ENCODE measurements at regions not wholly inside any gene's neighbourhood (a gene's known extent, or its start where the extent isn't known, plus 50 kb on each side); places are given as distances from the start of the nearest gene placed in this dataset.

DNA sequence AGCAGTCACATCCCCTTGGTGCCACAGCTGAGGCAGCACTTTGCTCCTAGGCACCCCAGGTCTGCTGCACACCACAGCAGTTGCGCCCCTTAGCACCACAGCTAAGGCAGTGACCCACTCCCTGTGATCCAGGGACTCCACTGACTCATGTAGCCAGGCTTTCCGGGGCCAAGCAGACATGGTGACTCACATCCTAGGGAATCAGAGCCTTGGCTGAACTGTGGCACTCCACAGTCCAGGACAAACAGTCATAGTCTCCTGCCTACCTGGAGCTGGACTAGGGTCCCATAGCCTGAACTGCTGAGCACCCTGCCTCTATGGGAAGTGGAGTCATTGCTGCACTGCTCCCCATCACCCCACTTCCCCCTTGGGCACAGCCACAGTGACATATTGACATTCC, 338.7 kb downstream of the NPR3 start:
- TF ChIP-seq, protein P1, sequence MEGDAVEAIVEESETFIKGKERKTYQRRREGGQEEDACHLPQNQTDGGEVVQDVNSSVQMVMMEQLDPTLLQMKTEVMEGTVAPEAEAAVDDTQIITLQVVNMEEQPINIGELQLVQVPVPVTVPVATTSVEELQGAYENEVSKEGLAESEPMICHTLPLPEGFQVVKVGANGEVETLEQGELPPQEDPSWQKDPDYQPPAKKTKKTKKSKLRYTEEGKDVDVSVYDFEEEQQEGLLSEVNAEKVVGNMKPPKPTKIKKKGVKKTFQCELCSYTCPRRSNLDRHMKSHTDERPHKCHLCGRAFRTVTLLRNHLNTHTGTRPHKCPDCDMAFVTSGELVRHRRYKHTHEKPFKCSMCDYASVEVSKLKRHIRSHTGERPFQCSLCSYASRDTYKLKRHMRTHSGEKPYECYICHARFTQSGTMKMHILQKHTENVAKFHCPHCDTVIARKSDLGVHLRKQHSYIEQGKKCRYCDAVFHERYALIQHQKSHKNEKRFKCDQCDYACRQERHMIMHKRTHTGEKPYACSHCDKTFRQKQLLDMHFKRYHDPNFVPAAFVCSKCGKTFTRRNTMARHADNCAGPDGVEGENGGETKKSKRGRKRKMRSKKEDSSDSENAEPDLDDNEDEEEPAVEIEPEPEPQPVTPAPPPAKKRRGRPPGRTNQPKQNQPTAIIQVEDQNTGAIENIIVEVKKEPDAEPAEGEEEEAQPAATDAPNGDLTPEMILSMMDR (IDR thresholded peaks at IDR 0.05), result no peak

DNA sequence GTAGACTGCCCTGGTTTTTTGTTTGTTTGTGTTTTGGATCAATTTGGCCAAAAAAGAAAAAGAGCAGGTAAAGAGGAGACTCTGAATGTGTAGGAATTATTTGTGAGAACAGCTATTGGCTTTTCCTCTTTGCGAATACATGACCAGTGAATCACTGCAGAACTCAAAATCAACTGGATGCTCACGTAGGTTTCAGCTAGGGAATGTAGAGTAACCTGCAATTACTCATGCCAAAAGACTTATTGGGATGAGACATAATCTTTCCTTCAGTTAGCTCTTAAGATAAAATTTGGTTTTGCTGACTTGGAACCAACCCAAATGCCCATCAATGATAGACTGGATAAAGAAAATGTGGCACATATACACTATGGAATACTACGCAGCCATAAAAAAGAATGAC, 348.0 kb downstream of the NPR3 start:
- TF ChIP-seq, protein P1 (IDR thresholded peaks at IDR 0.05), result no peak

DNA sequence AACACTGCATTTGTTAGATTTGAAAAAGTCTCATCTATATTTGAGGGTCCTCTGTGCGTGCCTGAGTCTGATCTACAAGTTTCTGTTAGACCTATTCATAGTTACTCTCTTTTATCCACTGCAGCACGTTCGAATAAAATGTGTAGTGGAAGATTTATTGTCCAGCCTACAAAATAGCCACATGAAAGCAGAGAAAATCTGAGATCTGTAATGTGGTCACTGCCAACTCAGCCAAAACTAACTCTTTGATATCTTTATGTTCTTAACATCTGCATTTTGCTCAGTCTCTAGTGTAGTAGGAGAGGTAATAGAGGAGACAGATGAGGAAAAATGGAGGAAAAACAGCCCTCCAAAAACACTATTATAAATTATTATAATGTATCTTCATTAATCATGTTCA, 354.0 kb downstream of the NPR3 start:
- TF ChIP-seq, protein P1 (IDR thresholded peaks at IDR 0.05), result no peak

DNA sequence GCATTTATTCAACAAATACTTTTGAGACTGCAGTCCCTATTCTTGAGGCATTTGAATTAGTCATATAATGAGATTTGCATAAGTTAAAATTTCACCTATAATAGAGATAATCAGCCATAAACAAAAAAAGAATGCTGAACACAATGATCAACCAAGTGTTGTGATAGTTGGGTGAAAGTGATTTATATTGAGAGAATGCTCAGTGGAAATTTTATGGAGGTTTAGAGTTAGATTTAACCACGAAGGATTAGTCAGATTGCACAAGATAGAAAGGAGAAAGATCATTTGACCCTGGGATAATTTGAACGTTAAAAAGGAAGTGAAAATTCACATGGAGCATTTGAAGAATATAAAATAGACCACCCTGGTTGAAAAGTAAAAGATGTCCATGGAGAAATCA, 356.2 kb downstream of the NPR3 start:
- TF ChIP-seq, protein P1 (IDR thresholded peaks at IDR 0.05), result no peak

DNA sequence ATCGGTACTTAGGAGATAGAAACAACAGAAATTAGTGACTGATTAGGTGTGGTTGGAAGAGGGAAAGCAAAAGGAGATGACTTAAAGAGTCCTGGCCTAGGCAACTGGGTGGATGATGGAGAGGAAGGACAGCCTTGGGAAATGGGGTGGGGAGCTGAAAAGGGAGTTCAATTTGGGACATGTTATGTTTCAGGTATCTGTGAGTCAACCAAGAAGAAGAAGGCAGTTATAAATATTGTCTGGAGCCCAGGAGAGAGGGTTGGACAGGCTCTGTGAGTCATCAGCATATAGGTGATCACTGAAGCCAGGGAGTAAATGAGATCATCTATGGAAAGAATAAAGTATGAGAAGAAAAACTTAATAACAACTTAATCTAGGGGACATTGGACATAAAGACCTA, 357.7 kb downstream of the NPR3 start:
- TF ChIP-seq, protein P1 (IDR thresholded peaks at IDR 0.05), result no peak

DNA sequence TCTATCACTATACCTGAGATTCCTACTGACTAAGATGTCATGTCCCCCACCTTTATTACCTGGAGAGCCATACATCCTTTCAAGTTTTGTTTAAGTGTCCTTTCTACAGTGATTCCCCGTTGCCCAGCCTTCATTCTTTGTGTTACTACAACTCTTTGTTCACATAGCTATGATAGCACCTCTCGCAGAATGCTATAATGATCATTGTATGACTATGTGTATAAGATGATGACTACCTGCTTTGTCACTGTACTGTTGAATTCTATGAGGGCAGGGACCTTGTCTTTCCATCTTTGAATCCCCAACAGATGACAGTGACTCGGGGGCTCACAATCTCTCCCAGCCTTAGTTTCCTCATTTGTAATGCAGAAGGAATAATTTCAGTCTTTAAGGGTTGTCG, 361.2 kb downstream of the NPR3 start:
- TF ChIP-seq, protein P1 (IDR thresholded peaks at IDR 0.05), result no peak

DNA sequence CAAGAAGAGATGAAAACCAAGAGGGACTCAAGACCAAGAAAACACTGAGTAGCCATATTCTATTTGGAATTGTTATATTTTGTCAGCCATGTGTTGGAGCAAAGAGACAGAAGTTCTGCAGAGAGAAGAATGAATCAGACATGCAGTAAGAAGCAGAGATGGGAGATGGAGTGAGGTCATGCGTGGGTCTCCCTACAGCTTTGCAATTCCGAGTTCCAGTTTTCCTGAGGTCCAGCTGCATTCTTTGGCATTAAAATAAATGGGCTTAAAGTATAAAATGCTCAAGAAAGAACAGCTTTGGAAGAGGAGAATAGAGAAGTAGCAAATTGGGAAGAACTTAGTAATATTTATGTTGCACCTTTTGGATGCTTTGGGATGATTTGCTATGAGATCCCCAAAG, 361.6 kb downstream of the NPR3 start:
- TF ChIP-seq, protein P1 (IDR thresholded peaks at IDR 0.05), result no peak

DNA sequence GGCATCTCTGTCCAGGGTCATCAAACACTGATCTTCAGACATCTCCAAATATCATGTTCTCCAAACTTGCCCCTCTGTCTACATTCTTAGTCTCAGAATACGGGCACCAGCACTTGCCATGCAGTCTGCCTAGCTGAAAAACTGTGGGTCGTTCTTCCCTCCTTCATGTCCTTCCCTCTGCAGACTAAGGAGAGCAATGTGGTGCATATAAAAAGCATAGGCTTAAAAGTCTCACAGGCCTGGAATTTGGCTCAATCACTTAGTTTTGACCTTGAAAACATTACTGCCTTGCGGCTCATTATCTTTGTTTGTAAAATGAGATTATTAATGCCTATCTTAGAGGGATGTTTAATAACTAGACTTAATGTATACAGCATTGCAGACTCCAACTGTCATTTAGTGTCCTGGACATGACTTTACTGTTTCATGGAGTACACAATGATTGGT, 362.8 kb downstream of the NPR3 start:
- TF ChIP-seq, protein P1 (IDR thresholded peaks at IDR 0.05), result no peak
